SK-N-MC (cell line): ENCODE measurements at regions not wholly inside any gene's neighbourhood (a gene's known extent, or its start where the extent isn't known, plus 50 kb on each side); places are given as distances from the start of the nearest gene placed in this dataset.

Source experiments
- EZH2 ChIP-seq: fragments of 200-600 bp; sonication (generic); IDR thresholded peaks from one replicate; pipeline ENCODE4 v1.6.1; 2017; ENCODE audit warnings: antibody characterized with exemption
- POLR2AphosphoS5 ChIP-seq: IDR thresholded peaks from 2 replicates; pipeline ENCODE4 v1.6.1; 2012; ENCODE audit warnings: mild to moderate bottlenecking, low read depth, low read length, borderline replicate concordance

GRCh38 chr12:58293308-58293982, 352.1 kb downstream of the ATP23 start:
- TF ChIP-seq POLR2AphosphoS5: no peak
- no peak for TF ChIP-seq EZH2
